ENCODE measurements at regions not wholly inside any gene's neighbourhood (a gene's known extent, or its start where the extent isn't known, plus 50 kb on each side); places are given as distances from the start of the nearest gene placed in this dataset.
A peak's percentile ranks its signal among the peaks of the same experiment; 100 is the strongest.

DNA sequence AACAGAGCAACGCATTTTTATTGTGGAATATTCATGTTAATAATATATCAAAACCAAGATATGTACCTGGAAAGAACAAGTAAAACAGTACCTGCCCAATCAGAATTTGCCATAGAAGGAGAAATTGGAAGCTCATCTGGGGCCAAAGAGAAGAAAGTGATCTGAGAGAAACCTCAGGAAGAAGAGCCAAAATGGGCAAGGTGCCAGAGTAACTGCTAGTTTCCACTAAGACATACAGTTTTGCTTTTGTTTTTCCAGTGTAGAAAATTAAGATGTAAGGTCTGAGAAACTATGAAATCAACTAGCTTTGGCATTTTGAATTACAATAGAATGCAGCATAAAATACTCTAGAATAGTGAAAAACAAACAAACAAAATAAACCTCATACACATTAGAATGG lies 2201.2 kb downstream of the ARAP2 start:
- DNase-seq = no peak

GRCh38 chr4:34046580-34046979 lies 2197.7 kb downstream of the ARAP2 start:
- DNase-seq = no peak

DNA sequence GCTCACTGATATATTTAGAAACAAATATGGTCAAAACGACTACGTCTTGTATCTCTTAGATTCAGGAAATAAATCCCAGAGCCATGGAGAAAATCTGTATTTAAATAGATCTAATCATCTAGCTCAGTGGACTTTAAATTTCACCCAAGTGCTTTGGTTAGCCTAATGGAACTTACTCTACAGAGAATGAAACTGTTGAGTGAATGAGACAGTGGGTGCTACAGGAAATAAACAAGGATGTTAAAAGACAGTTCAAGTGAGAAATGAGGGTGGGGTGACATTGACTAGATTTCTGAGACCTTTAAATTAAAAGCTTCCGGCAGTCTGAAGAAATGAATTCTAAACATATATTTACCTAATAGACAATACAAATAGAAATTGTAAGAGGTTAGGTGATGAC lies 2197.0 kb downstream of the ARAP2 start:
- DNase-seq = no peak

- peak; percentile 4 for DNase-seq
These were observed 2178.2 kb downstream of the ARAP2 start for GRCh38 chr4:34066126-34066525.

DNA sequence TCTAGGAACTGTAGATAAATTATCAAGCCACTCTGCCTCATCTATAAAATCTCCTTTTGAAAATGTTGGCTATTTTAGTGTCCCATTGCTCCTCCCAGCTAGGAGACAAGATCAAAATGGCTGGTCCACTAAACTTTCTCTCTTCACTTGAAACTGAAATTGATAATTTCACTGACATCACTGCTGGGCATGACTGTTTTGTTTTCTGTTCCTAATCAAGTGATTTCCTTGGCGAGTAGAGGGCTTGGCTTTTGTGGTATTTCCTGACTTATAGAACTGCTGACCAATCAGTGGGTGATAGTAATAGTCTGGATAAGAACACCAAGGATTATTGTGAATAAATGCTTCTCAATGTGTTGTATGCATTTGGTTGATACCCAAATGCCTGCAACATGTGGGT lies 2152.9 kb downstream of the ARAP2 start:
- DNase-seq = no peak

- DNase-seq = no peak
These were observed 2150.2 kb downstream of the ARAP2 start for GRCh38 chr4:34094114-34094513.

DNA sequence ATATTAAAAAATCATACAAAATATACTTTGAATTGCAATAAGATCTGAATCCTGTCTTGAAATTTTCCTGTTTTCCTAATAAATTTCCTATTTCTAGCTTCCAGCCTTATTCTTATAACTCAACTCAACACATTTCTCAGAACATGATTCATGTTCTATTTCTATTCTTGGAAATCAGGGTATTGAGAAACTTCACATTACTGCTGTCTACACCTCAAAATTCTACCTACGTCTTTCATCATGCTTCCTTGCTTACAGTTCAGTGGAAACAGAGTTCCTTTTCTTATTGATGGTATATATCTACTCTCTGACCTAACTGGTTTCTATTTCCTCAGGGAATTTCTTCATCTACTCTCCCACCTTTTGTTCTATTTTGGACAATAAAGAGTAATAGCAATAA lies 2139.0 kb downstream of the ARAP2 start:
- DNase-seq = no peak

DNA sequence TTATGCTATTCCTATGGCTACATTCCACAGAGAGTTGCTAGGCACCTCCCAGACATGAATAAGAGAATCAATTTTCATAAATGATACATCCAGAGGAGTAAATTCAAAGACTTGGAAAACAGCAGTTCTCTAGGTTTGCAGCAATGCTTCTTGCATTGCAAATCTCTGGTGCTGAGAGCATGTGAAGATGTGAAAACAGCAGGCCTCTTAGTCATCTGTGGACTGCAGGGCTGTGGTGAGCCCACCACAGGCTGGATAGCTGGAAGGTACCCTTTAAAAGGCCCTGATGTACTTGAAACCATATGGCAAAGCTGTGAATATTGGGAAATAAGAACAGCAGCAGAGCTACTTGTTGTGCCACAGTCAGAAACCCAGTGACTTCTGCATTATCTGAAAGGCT lies 2135.9 kb downstream of the ARAP2 start:
- DNase-seq = no peak

DNA sequence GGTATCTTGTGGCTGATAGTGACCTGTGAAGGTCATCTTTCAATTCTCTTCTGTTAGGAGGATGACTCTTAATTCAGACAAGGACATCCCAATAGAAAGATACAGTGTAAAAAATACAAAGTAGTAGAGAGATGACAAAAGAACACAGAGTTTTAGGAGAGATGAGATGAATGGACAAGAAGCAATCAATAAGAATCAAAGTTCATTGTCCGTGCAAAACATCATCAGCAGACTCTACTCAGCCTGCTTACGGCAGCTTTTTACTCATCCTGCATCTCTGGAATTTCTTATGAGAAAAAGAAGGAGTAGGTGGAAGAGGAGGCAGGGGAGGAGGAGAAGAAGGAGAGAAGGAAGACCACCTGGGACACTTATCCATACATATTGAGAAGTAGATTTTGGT lies 2131.7 kb downstream of the ARAP2 start:
- DNase-seq = no peak

DNA sequence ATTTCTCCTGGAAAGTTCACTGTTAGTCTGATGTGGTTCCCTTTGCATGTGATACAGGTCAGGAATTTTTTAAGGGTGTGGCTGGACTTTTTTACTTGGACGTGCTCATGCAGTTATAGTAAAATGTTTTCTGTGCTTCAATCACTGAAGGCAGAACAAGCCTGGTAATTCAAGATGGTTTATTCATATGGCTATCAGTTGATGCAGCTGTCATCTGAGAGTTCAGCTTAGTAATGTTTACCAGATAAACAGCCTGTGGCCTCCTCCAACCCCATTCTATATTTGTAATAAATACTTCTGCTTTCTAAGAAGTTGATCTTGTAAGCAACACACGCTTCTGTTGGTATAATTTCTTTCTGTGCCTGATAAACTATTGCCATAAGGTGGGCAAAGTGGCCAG lies 2105.9 kb downstream of the ARAP2 start:
- DNase-seq = no peak

DNA sequence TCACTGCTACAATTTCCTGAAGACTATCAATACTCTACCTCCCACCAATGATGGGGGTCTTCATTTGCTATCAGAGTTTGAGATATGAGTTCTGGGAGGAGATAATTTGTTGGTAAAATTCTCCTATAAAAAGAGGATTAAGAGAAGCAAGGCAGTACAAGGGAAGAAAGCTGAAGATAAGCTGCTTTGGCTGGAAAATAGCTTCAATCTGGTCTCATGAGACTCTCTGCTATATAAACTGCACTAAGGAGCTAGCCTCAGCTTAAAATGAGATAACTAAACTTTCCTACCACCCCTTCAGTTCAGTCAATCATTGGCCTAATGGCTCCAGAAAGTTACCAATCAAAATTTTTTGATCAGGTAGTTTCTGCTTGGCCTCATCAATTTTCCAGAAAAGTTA lies 2105.0 kb downstream of the ARAP2 start:
- no peak for DNase-seq

- no peak for DNase-seq
These were observed 2095.9 kb downstream of the ARAP2 start for GRCh38 chr4:34148322-34148908.

DNA sequence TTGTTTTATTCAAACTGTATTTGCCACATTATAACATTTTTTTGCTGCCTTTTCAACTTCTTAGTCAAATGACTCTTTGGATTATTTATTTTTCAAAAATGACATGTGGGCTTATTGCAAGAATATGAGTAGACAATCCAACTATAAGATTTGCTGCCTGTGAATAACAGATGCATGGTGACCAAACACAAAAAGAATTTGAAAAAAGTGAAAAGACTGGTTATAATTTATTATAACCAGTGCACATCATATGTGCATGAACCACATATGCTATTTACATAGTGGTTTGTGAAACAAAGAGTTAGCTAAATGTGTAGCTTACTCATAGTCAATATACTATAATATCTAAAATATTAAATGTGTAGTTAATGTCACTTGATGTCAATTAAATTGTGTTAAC lies 2086.8 kb downstream of the ARAP2 start:
- DNase-seq = no peak

DNA sequence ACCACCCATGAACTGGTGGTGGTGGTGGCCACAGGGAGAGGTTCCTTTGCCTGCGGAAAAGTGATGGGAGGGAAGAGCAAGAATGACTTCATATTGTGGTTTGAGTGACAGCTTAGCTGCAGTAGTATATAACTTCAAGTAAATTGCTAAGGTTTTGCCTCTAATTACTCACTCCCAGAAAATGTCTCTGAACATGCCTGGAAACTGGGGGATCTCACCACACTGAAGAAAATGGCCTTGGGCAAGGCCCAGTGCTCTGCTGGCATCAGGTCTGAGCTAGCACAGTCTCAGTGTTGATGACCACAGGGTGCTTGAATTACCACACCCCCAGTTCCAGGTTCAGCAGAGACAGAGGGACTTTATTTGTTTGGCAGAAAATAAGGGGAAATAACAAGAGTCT lies 2085.4 kb downstream of the ARAP2 start:
- DNase-seq = no peak

GRCh38 chr4:34170946-34171345 lies 2073.4 kb downstream of the ARAP2 start:
- no peak for DNase-seq

- no peak for DNase-seq
These were observed 2067.7 kb downstream of the ARAP2 start for GRCh38 chr4:34176609-34177008.

GRCh38 chr4:34178476-34178875 lies 2065.8 kb downstream of the ARAP2 start:
- no peak for DNase-seq

DNA sequence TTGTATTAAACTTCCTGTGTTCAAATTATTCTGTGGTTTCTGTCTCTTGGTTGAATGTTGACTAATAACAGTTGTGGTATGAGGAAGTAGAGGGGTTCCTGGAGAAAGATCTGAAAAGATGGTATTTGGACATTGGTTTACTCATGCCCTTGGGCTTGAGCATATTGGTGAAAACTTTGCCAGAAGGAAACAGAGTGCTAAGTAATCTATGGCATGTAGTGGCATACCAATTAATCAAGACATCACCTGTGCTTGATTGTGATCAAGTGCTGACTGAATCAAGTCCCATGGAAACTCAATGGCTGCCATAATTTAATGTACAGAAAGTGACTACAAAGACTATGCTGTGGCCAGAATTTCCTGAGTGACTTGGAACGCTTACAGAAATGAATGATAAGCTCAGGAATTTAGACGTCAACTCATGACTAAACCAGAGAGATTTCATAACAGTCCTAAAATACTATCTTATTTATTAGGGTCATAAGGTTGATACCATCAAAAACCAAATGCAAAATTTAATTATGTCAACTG lies 2062.9 kb downstream of the ARAP2 start:
- no peak for DNase-seq

DNA sequence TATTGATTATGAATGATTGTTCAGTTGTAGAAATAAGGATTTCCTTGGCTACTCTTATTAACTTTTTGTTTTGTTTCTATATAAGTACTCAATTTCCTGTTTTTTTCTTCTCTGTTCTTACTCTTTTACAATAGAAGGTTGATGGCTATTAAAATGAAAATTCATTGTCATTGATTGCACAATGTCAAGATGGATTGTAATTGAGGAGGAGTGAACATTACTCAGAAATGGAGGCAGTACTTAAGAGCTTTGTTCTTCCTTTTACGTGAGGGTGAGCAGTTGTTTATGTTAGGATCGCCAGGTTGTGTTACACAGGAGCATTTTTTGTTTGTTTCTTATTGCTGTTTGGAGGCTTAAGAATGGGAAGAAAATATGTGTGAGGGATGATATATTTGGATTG lies 2062.4 kb downstream of the ARAP2 start:
- DNase-seq = no peak

- DNase-seq = no peak
These were observed 2062.0 kb downstream of the ARAP2 start for GRCh38 chr4:34182306-34182705.

GRCh38 chr4:34183926-34184325 lies 2060.4 kb downstream of the ARAP2 start:
- no peak for DNase-seq

GRCh38 chr4:34187056-34187455 lies 2057.3 kb downstream of the ARAP2 start:
- DNase-seq = no peak

DNA sequence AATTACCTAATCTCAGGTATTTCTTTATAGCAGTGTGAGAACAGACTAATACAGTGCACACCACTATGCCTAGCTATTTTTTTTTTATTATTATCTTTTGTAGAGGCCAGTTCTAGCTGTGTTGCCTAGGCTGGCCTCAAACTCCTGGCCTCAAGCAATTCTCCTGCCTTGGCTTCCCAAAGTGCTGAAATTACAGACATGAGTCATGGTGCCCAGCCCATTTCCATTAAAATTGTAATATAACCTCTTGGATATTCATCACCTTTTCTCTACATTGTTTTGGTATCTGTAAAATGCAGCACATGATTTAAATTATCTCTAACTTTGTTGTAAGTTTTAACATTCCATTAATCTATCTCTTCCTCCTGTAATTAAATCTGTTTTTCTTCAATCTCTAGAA lies 2052.9 kb downstream of the ARAP2 start:
- DNase-seq = no peak

- no peak for DNase-seq
These were observed 2050.7 kb downstream of the ARAP2 start for GRCh38 chr4:34193451-34194154.

DNA sequence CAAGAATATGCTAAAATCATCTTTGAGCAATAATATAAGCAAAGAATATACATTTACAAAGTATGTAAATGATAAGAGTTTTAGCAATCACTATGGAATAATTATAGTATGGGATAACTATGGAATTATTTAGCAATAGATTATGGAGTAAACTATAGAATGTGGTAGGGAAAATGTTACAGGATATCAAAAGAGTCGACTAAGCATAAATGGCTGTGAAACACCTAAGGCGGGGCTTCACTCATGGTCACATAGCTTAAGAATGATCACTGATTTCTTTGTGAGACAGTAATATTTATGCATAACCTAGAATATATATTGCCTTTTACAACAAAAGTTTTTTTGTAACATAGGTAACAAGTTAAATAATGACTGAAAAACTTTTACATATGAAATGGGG lies 2049.7 kb downstream of the ARAP2 start:
- no peak for DNase-seq
